K562 (cell line): ENCODE measurements at regions not wholly inside any gene's neighbourhood (a gene's known extent, or its start where the extent isn't known, plus 50 kb on each side); places are given as distances from the start of the nearest gene placed in this dataset.

ENCODE experiments used
- ATAC-seq: fragments of 200-7000 bp; cut with Tn5 transposase; 3 replicates; pipeline ENCODE4 v1.9.1; 2020; ENCODE audit warnings: moderate library complexity
- BruUV-seq: library from RNA; stranded (reverse); fragments of 400-500 nt; replicated peaks from 2 replicates; lab custom pipeline; 2021; lab: Mats Ljungman, UMichigan
- CTCF ChIA-PET: fragments of 300-600 bp; formaldehyde crosslinking; extraction: SDS; loops from one replicate; lab custom pipeline; 2021; ENCODE audit warnings: low intra/inter-chr PET ratio; lab: Yijun Ruan, JAX
- POLR2A ChIA-PET: fragments of 300-600, 350-650 bp; sonication (Branson Sonifier 250); formaldehyde crosslinking; extraction: SDS; loops from one replicate; lab custom pipeline; 2021; ENCODE audit warnings: antibody characterized with exemption, inconsistent platforms; lab: Yijun Ruan, JAX
- DNase-seq, 4 experiments: peaks; one replicate each; pipeline versions ENCODE4 v3.0.0 to v3.0.0-alpha.2; 2011 to 2018; ENCODE audit warnings: low spot score in 3 of 4, mixed read lengths in 3 of 4; ENCODE audit errors: extremely low read depth in 1 of 4
- FAIRE-seq: peaks from 2 replicates; lab custom pipeline; 2011; peaks lifted over from hg19 to GRCh38; lab: Jason Lieb, UNC
- H2AFZ ChIP-seq: 2 replicates; pipeline ENCODE4 v1.6.0; 2011; ENCODE audit warnings: low read depth, low read length, control low read depth, inconsistent platforms
- H3K27ac ChIP-seq: fragments of 200-600 bp; 3 replicates; pipeline ENCODE4 v1.8.0; 2011; ENCODE audit warnings: low read depth, mild to moderate bottlenecking, control low read depth, inconsistent platforms, low read length, moderate library complexity, mixed read lengths; ENCODE audit errors: extremely low read depth
- H3K27me3 ChIP-seq, 2 experiments: fragments of 300-600 bp in 1 of 2; 2 replicates in 1 of 2; 3 replicates in 1 of 2; pipeline versions ENCODE4 v1.6.0 to v1.8.0; 2011; ENCODE audit warnings: inconsistent platforms in 2 of 2, low read length in 2 of 2, mild to moderate bottlenecking in 1 of 2, mixed read lengths in 1 of 2, moderate library complexity in 1 of 2; ENCODE audit not compliant: control insufficient read depth in 2 of 2, insufficient read depth in 2 of 2
- H3K36me3 ChIP-seq: fragments of 300-600 bp; 3 replicates; pipeline ENCODE4 v1.8.0; 2011; ENCODE audit warnings: mild to moderate bottlenecking, low read length, inconsistent platforms; ENCODE audit not compliant: control insufficient read depth, insufficient read depth
- H3K4me1 ChIP-seq, 2 experiments: fragments of 200-600 bp in 1 of 2; replicated peaks in 1 of 2; 2 replicates in 1 of 2; 3 replicates in 1 of 2; pipeline versions ENCODE4 v1.5.1 to v1.8.0; 2011; ENCODE audit warnings: inconsistent platforms in 2 of 2, low read length in 2 of 2, mild to moderate bottlenecking in 1 of 2, mixed read lengths in 1 of 2, moderate library complexity in 1 of 2; ENCODE audit not compliant: control insufficient read depth in 2 of 2, insufficient read depth in 2 of 2
- H3K4me2 ChIP-seq: 2 replicates; pipeline ENCODE4 v1.6.1; 2011; ENCODE audit warnings: low read length, control low read depth, inconsistent platforms, mixed read lengths; ENCODE audit not compliant: insufficient read depth
- H3K4me3 ChIP-seq: fragments of 200-600 bp; sonication (generic), shearing (Covaris generic); 2 replicates; pipeline ENCODE4 v1.5.1; 2016; ENCODE audit warnings: control low read depth, inconsistent platforms
- H3K79me2 ChIP-seq: fragments of 200-600 bp; 3 replicates; pipeline ENCODE4 v1.8.0; 2011; ENCODE audit warnings: low read length, inconsistent platforms; ENCODE audit not compliant: control insufficient read depth, insufficient read depth
- H3K9ac ChIP-seq, 2 experiments: 2 replicates each; pipeline versions ENCODE4 v1.6.0 to v1.6.1; 2011; ENCODE audit warnings: low read depth in 2 of 2, low read length in 2 of 2, control low read depth in 1 of 2, inconsistent platforms in 1 of 2, mild to moderate bottlenecking in 1 of 2, mixed read lengths in 1 of 2; ENCODE audit not compliant: insufficient read depth in 1 of 2
- H3K9me1 ChIP-seq: one replicate; pipeline ENCODE4 v1.6.0; 2011; ENCODE audit warnings: inconsistent platforms, mild to moderate bottlenecking, low read length, moderate library complexity; ENCODE audit not compliant: control insufficient read depth, insufficient read depth
- H3K9me3 ChIP-seq: replicated peaks from 2 replicates; pipeline ENCODE4 v1.5.1; 2011; ENCODE audit warnings: low read depth, low read length, inconsistent platforms; ENCODE audit not compliant: control insufficient read depth, insufficient read depth
- H4K20me1 ChIP-seq: replicated peaks from 2 replicates; pipeline ENCODE4 v1.6.1; 2011; ENCODE audit warnings: low read length, inconsistent platforms, mixed read lengths; ENCODE audit not compliant: control insufficient read depth, insufficient read depth
- ELF4 ChIP-seq: fragments of 450-650 bp; formaldehyde crosslinking; IDR thresholded peaks from 2 replicates; pipeline ENCODE4 v1.4.0; 2022; ENCODE audit warnings: missing genetic modification characterization
- PCBP1 ChIP-seq: fragments of 200-400 bp; formaldehyde crosslinking; IDR thresholded peaks from 2 replicates; pipeline ENCODE4 v1.6.1; 2018; ENCODE audit warnings: mild to moderate bottlenecking, low read depth, low read length; ENCODE audit not compliant: poor library complexity, severe bottlenecking
- TARDBP ChIP-seq: fragments of 450-650 bp; IDR thresholded peaks from 2 replicates; pipeline ENCODE4 v1.6.1; 2016
- ZNF644 ChIP-seq: fragments of 200-800 bp; sonication (Bioruptor generic); IDR thresholded peaks from 2 replicates; pipeline ENCODE4 v1.6.1; 2016; ENCODE audit warnings: low read depth, missing genetic modification characterization, missing compliant biosample characterization
- WGBS: fragments of 100-300 bp; shearing (Covaris generic); methylation state at CpG from one replicate; pipeline ENCODE4 v1.1.6; 2016; ENCODE audit warnings: low coverage, mixed read lengths; ENCODE audit not compliant: insufficient coverage; ENCODE audit errors: missing lambda C conversion rate; 5-methylcytosine and 5-hydroxymethylcytosine counted together
- in situ Hi-C: fragments of 300-500 bp; cut with MboI; formaldehyde crosslinking; loops from 4 replicates; pipeline ENCODE4 v1.15.0; 2018; ENCODE audit warnings: inconsistent platforms, mixed read lengths
- intact Hi-C: fragments of 100-400 bp; cut with micrococcal nuclease; formaldehyde crosslinking; loops from 2 replicates; pipeline ENCODE4 v1.14.2; 2022
- TF ChIP-seq, protein P1 (sequence below): fragments of 450-650 bp; formaldehyde crosslinking; IDR thresholded peaks from 2 replicates; pipeline ENCODE4 v1.4.0; 2022; ENCODE audit warnings: missing genetic modification characterization
- TF ChIP-seq, protein P2 (sequence below), 2 experiments: IDR thresholded peaks; 2 replicates each; pipeline ENCODE4 v1.6.1; 2012; ENCODE audit warnings: improper control_type of control experiment in 2 of 2, low read depth in 2 of 2, low read length in 2 of 2, borderline replicate concordance in 1 of 2
- TF ChIP-seq, protein P3 (sequence below): sonication (generic); formaldehyde crosslinking; IDR thresholded peaks from 2 replicates; pipeline ENCODE4 v1.8.1; 2022; ENCODE audit warnings: missing genetic modification reagents

DNA sequence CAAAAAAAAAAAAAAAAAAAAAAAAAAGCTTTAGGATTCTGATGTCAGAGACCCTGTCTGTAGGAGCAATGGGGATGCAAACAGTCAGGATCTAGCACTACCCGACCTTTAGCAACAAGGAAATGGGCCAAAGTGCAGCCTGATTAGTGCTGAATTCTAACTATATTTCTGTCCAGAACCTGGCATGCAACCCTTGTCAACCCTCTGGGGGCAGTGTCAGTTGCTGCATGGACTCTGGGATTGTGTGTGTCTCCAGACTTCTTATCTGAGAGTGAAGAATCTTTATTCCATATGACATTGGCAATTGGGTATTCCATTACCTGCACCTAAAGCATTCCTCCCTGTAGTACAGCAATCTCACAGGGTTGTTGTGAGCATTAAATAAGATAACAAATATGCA lies 120.3 kb upstream of the CRHR1 start:
- H3K27me3 ChIP-seq, result peaks cover 16 to 53% of the 10 kb centered on the region in 2 experiments
- WGBS, result 0% methylated on average over 1 of the region's 1 CpG
- H4K20me1 ChIP-seq, result no peaks in the 10 kb centered on the region
- H3K9ac ChIP-seq, result no peak overlapping the region
- TF ChIP-seq, protein P1, sequence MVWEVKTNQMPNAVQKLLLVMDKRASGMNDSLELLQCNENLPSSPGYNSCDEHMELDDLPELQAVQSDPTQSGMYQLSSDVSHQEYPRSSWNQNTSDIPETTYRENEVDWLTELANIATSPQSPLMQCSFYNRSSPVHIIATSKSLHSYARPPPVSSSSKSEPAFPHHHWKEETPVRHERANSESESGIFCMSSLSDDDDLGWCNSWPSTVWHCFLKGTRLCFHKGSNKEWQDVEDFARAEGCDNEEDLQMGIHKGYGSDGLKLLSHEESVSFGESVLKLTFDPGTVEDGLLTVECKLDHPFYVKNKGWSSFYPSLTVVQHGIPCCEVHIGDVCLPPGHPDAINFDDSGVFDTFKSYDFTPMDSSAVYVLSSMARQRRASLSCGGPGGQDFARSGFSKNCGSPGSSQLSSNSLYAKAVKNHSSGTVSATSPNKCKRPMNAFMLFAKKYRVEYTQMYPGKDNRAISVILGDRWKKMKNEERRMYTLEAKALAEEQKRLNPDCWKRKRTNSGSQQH (CRISPR knock-in tag), result no peak
- no peak for TF ChIP-seq PCBP1
- no peak for TF ChIP-seq TARDBP
- no peak for TF ChIP-seq ZNF644
- TF ChIP-seq, protein P2, sequence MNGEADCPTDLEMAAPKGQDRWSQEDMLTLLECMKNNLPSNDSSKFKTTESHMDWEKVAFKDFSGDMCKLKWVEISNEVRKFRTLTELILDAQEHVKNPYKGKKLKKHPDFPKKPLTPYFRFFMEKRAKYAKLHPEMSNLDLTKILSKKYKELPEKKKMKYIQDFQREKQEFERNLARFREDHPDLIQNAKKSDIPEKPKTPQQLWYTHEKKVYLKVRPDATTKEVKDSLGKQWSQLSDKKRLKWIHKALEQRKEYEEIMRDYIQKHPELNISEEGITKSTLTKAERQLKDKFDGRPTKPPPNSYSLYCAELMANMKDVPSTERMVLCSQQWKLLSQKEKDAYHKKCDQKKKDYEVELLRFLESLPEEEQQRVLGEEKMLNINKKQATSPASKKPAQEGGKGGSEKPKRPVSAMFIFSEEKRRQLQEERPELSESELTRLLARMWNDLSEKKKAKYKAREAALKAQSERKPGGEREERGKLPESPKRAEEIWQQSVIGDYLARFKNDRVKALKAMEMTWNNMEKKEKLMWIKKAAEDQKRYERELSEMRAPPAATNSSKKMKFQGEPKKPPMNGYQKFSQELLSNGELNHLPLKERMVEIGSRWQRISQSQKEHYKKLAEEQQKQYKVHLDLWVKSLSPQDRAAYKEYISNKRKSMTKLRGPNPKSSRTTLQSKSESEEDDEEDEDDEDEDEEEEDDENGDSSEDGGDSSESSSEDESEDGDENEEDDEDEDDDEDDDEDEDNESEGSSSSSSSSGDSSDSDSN (IDR thresholded peaks at IDR 0.05; ENCODE audit: borderline replicate concordance in 1 of 2, low read depth in 2 of 2, low read length in 2 of 2), result no peak
- no peak for TF ChIP-seq ELF4 (CRISPR knock-in tag)
- TF ChIP-seq, protein P3, sequence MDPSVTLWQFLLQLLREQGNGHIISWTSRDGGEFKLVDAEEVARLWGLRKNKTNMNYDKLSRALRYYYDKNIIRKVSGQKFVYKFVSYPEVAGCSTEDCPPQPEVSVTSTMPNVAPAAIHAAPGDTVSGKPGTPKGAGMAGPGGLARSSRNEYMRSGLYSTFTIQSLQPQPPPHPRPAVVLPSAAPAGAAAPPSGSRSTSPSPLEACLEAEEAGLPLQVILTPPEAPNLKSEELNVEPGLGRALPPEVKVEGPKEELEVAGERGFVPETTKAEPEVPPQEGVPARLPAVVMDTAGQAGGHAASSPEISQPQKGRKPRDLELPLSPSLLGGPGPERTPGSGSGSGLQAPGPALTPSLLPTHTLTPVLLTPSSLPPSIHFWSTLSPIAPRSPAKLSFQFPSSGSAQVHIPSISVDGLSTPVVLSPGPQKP (CRISPR knock-in tag), result no peak
- DNase-seq (no peak), FAIRE-seq (no peak), ATAC-seq (no peak)
- ChIA-PET CTCF (no interaction called here), POLR2A (no interaction called here)
- no peaks in the 10 kb centered on the region for H3K4me1 ChIP-seq
- in situ Hi-C loops (no loop called here), intact Hi-C loops (no loop called here)
- no TSS peak for BruUV-seq
- no peak overlapping the region for H3K4me3 ChIP-seq
- H3K79me2 ChIP-seq, result no peaks in the 10 kb centered on the region
- H3K9me1 ChIP-seq, result no peaks in the 10 kb centered on the region
- no peak overlapping the region for H2AFZ ChIP-seq
- H3K4me2 ChIP-seq, result no peak overlapping the region
- H3K36me3 ChIP-seq, result no peaks in the 10 kb centered on the region
- H3K27ac ChIP-seq, result no peak overlapping the region
- H3K9me3 ChIP-seq, result no peaks in the 10 kb centered on the region
